Epithelial cell of prostate (primary cell): ENCODE measurements at regions not wholly inside any gene's neighbourhood (a gene's known extent, or its start where the extent isn't known, plus 50 kb on each side); places are given as distances from the start of the nearest gene placed in this dataset.
A peak's percentile ranks its signal among the peaks of the same experiment; 100 is the strongest.
"Not testable (repeated sequence)": the region's sequence is repeated elsewhere in the genome, so short reads cannot be mapped to it uniquely, and the experiment has no call there.

ENCODE experiments used
- DNase-seq: peaks from one replicate; pipeline ENCODE4 v3.0.0-alpha.2; 2011; ENCODE audit warnings: low read depth, low spot score
- H3K27ac ChIP-seq: fragments of 450-650 bp; 2 replicates; pipeline ENCODE4 v1.5.1; 2017; ENCODE audit warnings: mild to moderate bottlenecking

DNA sequence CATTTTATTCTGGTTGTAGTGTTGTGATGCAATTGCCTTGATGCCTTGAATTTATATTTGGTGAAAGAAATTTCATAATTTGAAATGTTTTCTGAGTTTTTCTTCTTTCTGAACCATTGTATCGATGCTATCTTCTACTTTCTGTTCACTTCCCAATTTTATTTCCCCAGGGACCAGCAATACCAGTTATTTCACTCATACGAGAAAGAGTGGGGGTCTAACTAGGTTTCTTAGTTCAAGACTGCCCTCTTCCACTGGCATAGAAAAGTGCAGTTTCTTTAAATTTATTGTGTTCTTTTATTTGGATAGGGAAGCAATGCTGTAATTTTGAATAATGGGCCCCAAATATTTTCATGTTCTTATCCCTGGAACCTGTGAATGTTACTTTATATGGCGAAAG, 544.0 kb upstream of the ADGRL3 start:
- no peak for DNase-seq
- no peak overlapping the region for H3K27ac ChIP-seq

DNA sequence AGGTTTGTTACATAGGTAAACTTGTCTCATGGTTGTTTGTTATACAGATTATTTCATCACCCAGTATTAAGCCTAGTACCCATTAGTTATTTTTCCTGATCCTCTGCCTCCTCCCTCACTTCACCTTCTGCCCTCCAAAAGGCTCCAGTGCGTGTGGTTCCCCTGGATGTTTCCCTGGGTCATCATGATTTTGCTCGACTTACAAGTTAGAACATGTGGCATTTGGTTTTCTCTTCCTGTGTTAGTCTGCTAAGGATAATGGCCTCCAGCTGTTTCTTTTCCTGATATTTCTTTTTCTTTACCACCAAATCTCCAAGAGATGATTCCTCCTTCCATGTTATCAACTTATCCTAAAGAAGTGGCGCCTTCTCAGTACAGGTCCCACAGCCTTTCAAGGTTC, 543.1 kb upstream of the ADGRL3 start:
- no peak for DNase-seq
- H3K27ac ChIP-seq: peak overlapping the region; percentile 9

DNA sequence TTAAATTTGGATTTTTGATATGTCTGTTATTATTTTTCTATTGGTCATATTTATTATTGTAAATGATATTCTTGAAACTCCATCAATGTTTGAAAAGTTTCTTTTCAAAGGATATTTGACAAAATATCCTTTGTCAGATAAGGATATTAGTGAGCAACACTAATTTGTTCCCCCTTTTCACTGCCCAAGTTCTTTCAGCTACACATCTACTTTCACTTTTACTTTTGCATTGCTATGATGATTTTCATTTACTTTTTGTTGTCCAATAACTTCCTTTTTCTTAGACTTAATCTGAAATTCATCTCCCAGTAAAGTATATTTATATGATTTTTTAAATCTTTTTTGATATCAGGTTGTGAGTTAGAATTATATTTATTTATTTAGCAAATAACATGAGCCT, 542.3 kb upstream of the ADGRL3 start:
- H3K27ac ChIP-seq: no peak overlapping the region
- no peak for DNase-seq

DNA sequence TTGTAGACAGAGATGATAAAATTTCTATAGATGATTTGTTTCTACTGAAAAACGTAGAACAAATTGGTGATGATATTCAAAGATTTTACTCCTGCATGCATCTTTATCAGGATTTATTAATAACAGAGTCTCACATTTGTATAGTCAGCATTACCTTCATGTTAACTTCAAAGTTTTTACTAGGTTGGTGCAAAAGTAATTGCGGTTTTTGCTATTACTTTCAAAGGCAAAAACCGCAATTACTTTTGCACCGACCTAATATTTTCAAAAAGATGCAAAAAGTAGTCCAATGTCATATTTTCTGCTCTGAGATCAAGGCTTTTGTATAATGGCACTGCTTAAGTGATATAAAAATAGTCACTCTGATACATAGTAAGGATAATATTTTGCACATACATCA, 536.4 kb upstream of the ADGRL3 start:
- DNase-seq: no peak
- no peak overlapping the region for H3K27ac ChIP-seq

DNA sequence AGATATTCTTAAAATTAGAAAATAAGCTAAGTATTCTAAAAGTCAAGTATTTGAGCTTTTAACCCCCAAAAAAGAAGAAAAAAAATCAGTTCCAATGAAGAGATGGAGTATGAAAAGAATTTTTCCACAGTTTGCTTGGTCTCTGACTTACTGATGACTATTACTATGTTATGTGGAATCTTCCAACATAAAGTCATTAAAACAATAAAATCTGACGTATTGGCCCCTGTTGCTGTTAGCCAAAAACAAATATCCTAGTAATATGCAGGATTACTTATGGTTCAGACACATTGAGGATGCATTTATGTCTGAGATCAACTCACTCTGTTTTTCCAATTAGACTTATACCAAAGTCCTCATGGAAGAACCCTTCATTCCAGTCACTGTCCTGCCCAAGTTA, 517.2 kb upstream of the ADGRL3 start:
- DNase-seq: no peak
- H3K27ac ChIP-seq: no peak overlapping the region

DNA sequence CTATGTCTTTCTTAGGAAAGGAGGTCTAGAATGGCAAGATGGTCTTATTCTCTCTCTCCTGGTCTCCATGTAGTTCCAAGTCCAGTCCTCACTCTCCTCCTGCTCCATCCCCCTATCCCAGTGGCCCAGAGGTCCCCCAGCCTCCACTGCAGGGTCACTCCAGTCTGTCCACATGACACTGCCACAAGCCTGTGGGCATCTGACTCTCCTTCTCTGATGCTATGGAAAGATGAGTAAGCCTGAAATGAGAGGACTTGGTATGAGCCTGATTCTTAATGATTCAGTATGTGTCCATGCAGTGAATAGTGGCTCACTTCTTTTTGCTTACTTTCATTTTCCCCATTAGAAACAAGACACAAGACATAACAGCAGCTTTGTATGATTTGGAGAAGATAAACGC, 516.8 kb upstream of the ADGRL3 start:
- peak; percentile 26 for DNase-seq
- H3K27ac ChIP-seq: no peak overlapping the region

DNA sequence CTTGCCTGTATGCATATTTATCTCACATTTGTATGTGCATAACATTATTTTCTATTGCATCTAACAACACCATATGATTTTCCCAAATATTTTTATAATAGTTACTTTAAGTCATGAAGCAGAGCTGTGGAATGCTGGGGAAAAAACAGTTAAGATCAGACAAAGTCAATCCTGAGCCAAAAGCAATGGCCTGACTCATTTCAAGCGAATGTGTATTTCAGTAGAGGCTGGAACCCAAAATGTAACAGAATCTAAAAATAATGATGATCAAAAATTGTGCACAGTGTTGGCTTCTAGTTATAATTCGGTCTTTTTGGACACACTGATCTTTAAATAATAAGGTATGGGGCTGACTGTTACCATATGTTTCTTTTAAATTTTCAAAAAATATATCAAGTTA, 516.2 kb upstream of the ADGRL3 start:
- no peak for DNase-seq
- no peak overlapping the region for H3K27ac ChIP-seq

DNA sequence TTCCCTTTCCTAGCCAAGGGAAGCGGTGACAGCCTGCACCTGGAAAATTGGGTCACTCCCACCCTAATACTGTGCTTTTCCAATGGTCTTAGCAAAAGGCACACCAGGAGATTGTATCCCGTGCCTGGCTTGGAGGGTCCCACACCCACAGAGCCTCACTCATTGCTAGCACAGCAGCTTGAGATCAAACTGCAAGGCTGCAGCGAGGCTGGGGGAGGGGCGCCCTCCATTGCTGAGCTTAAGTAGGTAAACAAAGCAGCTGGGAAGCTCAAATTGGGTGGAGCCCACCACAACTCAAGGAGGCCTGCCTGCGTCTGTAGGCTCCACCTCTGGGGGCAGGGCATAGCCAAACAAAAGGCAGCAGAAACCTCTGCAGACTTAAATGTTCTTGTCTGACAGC, 504.1 kb upstream of the ADGRL3 start:
- not testable (repeated sequence) for DNase-seq, H3K27ac ChIP-seq

DNA sequence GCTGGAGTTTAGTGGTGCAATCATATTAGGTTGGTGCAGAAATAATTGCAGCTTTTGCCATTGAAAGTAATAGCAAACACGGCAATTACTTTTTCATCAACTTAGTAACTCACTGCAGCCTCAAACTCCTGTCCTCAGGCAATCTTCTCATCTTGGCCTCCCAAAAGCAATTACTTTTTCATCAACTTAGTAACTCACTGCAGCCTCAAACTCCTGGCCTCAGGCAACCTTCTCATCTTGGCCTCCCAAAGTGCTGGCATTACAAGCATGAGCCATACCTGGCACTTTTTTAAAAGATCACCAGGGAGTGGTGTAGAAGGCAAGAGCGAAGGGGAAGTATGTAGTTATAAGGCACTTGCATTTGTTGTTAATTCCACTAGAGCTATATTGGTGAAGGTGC, 491.1 kb upstream of the ADGRL3 start:
- DNase-seq: no peak
- no peak overlapping the region for H3K27ac ChIP-seq

DNA sequence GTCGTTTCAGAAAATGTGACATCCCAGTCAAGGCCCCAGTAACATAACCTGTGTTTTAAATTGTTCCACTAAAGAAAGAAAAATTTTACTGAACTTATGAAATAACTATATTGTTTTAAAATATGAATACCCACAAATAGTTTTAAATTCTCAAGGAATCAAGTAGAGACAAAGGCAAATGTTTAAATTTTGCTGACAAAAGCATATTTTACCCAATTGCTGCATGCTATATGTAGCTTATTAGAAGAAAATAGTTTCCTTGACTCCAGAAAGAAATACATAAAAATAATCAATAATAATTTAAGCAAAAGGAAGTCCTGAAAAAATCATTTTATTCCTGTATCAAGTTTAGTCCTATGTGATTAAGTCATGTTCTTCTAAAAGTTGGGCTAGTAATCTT, 481.3 kb upstream of the ADGRL3 start:
- DNase-seq: no peak

DNA sequence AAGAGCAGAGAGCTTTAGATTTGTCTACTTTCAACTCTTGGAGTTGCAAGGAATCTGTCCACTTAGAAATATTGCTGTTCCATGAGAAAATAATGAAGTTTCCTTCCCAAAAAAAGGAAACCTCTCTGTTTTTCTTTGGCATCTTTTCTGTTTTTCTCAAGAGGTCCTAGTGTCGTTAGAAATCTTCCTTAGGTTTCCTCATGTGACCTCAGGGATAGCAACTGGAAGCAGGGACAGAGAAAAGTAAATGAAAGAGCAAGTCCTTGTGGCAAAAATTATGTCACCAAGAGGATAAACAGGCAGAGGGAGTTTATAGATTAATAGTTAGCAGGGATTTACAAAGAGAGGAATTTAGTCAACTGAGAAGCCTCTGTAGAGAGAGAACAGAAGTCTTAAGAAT, 478.4 kb upstream of the ADGRL3 start:
- DNase-seq: no peak

More for the DNA sequence above, 481.3 kb upstream of the ADGRL3 start:
- H3K27ac ChIP-seq: no peak overlapping the region

DNA sequence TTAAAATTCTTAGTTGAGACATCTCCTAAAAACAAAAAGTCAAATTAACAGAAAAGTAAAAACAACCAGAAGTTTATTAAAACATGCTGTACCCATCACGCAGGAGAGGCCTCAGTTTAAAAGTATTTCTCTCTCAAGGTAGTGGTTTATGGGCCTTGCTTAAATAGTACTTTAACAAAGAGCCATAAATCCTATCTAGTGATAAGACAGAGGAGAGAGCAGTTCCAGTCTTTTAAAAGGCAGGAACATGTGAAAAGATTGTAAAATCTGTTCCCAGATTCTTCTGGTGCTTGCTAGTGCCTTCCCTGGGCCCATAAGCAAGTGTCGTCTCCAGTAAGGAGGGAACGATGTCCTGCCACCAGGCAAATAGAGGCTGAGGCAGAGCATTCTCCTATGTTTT, 476.3 kb upstream of the ADGRL3 start:
- no peak for DNase-seq
- no peak overlapping the region for H3K27ac ChIP-seq

More for the DNA sequence above, 478.4 kb upstream of the ADGRL3 start:
- H3K27ac ChIP-seq: no peak overlapping the region

DNA sequence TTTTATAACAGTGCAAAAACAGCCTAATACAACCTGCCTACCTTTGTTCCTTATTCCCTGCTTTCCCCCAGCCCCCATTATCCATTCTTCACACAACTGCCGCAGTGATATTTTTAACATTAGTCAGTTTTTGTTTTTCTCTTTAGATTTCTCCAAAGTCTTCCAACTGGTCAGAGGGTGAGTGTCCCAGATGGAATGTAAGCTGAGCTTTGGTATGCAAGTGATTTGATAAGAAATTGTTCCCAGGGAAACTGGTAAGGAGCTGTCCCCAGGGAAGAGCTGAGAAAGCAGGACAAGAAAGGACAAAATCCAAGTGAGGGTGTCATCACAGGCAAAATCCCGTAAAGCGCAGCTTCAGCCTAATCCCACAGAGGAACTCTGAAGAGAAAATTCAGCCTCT, 475.5 kb upstream of the ADGRL3 start:
- H3K27ac ChIP-seq: no peak overlapping the region
- no peak for DNase-seq

DNA sequence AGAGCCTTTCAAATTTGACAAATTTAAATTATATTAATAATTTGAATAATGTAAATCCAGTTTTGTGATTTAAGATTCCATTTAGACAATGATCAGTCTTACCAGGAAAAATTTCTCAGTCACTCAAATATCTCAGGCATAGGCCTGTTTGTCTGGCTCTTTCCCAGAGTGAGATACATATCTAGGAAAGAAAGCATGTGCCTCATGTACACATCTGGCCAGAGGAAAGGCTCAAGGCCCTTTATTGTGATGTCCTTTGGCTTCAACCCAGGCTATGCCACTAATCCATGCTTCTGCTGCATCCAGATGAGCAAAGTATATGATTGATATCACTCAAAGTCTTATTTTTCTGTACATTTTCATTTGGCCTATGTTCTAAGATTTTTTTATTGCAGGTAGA, 473.3 kb upstream of the ADGRL3 start:
- DNase-seq: no peak
- no peak overlapping the region for H3K27ac ChIP-seq

DNA sequence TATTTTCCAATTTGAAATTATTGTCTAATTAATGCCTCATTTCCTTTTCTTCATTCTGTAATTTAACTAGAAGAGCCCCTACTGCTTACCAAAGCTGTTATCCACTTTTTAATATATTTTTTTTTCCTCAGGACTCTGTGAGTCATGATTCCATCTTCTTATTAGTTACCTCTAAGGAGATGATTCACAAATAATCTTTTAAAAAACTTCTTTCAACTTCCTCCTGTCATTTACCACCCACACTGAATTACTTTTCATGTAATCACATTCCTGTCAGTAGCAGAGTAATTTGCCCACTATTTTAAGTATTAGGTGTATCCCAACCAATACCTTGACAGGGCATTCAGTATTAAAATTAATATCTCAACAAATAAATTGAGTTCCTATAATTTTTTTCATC, 470.9 kb upstream of the ADGRL3 start:
- DNase-seq: no peak
- H3K27ac ChIP-seq: no peak overlapping the region

DNA sequence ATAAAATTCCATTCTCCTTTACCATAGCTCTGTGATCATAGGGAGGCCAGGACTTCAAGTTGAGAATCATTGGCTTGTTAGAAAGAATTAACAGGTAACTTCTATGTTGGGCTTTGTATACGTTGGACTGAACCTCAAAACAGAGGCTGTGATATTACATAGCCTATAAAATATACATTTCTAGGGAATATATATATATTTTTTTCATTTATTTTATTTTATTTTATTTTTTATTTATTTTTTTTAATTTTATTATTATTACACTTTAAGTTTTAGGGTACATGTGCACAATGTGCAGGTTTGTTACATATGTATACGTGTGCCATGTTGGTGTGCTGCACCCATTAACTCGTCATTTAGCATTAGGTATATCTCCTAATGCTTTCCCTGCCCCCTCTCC, 470.4 kb upstream of the ADGRL3 start:
- H3K27ac ChIP-seq, DNase-seq: not testable (repeated sequence)

DNA sequence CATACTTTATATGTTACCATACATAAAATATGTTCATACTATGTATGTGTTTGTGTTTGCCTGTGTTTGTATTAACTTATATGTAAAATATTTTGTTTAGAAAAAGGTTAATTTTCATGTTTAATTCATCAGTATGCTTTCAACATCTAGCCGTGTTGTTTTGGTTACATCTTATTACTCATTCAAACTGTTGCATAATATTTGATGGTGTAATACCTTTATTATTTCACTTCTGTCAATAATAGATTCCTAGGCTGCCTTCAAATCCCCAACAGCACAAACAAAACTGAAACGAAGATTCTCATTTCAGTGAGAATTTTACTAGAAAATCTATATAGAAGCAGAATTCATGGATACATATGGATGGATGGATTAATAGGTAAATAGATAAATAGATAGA, 462.3 kb upstream of the ADGRL3 start:
- DNase-seq: no peak
- H3K27ac ChIP-seq: no peak overlapping the region

DNA sequence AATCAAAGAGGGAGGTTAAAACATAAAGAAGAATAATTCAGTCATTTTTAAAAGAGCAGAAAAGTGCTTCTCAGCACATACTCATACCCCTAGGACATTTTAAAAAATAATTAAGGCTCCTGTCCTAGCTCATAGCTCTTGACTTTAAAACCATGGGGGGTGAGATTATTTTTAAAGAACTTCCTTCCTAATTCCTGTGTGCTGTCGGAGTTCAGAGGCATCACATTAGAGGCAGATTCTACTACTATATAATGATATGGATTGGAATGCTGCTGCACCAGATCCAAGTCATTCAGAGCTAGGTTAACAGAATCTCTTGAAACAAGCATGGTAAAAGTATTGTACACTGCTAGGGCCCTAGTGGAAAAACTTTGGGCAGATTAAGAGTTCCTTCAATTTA, 456.5 kb upstream of the ADGRL3 start:
- no peak overlapping the region for H3K27ac ChIP-seq
- no peak for DNase-seq

DNA sequence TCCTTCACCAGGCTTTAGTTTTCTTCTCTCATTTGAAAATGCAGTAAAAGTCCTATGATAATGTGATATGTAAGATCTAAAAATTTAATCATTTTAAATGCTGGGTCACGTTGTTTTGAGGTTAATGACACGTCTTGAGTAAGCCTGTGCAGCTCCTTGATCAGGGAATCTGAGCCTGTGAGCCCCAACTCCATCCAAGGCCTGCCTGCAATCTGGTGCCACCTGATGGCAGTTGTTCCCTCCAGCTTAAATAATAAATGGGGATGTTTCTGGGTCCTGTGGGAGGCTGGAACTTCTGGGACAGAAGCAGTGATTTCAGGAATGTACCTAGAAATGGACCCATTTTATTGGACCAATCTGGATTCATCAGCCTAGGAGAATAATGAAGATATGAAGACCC, 455.4 kb upstream of the ADGRL3 start:
- no peak for DNase-seq
- no peak overlapping the region for H3K27ac ChIP-seq

DNA sequence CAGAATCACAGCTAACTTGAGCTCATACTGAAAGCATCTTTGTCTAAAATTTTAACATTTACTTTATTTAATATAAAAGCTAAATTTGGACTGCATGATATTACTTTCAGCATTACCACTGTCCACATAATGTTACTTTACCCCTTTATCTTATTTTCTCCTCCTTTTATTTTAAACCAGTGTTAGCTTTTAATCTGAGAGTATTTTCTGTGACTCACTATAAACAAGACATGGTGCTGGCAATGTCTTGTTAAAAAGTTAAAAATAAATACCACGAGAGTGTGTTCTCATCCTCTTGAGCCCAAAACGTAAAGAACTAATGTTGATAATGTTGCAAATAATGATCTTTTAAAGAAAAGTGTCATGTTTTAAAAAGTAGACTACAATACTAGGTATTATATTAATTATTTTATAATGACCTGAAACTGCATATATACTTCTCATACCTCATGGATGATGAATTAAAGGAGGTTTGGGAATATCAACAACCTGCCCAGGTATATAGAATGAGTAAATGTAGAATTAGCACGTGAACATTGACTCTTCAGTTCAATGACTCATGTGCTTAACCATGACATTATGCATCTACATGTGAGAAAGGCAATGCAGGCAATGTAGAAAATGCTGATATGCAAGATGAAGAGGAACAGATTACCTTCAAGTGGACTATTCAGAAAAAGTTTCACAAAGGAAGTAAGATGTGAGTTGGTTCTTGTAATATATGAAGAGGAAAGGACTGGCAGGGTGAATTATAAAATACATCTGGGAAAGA, 454.1 kb upstream of the ADGRL3 start:
- no peak for DNase-seq
- H3K27ac ChIP-seq: no peak overlapping the region

DNA sequence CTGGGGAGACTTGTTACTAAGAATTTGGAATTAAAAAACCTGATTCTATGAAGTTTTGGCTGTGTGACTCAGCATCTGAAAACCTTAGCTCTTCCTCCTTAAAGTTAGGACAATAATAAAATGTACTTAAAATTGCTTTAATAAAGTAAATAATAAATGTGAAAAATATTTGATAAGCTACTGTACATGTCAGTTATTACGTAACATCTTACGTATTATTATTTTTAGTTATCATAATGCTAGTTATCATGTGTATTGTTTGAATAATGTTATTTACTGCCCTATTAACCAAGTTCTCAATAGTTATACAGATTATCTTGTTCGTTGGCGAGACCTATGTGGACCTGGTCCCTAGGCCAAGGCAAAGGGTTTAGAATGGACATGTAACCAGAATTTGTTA, 449.2 kb upstream of the ADGRL3 start:
- DNase-seq: no peak
- no peak overlapping the region for H3K27ac ChIP-seq

DNA sequence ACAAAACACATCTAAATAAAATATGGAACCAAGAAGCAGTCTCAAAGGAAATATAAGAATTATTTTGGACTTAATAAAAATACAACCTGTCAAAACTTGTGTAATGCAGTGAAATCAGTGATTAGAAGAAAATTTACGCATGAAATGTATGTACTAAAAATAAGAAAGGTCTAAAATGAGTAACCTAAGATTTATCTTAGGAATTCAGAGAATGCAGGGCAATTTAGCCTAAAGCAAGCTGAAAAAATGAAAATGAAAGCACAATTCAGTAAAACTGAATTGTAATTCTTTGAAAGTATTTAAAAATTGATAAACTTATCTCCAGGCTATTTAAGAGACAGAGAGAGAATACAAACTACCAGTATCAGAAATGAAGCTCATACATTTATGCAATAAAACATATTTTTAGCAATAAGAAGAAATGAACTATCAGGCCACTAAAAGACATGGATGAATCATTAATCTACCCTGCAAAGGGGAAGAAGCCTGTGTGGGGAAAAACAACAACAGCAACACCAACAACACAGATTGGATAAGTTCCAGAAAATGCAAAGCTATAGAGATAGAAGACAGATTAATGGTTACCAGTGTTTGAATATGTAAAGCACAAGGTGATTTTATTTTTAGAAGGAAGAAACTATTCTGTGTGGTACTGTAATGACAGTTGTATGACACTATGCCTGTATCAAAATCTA, 442.0 kb upstream of the ADGRL3 start:
- DNase-seq: no peak
- no peak overlapping the region for H3K27ac ChIP-seq
